GM12874 (cell line): ENCODE measurements at regions not wholly inside any gene's neighbourhood (a gene's known extent, or its start where the extent isn't known, plus 50 kb on each side); places are given as distances from the start of the nearest gene placed in this dataset.

Experiments
- TF ChIP-seq, protein P1 (sequence below): IDR thresholded peaks from 2 replicates; pipeline ENCODE4 v1.5.1; 2011; ENCODE audit warnings: low read depth, mild to moderate bottlenecking, control low read depth, low read length, moderate library complexity; ENCODE audit not compliant: insufficient read depth

DNA sequence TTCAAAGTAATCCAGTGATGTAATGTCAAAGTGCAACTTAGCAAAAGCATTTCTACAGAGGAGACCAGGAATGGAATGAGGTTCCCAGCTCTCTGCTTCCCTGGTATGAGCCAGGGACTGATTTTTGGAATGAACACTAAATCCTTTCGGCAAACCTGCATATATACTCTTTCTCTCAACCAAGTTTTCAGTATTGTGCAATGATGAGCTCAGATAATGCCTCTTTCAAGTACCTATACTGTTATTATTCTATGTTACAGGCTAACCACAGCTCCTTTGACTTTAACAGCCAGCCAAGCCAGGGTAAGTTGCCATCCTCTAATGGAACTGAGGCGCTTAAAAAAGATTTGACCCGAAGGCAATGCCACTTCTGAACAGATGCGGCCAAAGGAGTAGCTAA, 104.9 kb upstream of the FSCB start:
- TF ChIP-seq, protein P1, sequence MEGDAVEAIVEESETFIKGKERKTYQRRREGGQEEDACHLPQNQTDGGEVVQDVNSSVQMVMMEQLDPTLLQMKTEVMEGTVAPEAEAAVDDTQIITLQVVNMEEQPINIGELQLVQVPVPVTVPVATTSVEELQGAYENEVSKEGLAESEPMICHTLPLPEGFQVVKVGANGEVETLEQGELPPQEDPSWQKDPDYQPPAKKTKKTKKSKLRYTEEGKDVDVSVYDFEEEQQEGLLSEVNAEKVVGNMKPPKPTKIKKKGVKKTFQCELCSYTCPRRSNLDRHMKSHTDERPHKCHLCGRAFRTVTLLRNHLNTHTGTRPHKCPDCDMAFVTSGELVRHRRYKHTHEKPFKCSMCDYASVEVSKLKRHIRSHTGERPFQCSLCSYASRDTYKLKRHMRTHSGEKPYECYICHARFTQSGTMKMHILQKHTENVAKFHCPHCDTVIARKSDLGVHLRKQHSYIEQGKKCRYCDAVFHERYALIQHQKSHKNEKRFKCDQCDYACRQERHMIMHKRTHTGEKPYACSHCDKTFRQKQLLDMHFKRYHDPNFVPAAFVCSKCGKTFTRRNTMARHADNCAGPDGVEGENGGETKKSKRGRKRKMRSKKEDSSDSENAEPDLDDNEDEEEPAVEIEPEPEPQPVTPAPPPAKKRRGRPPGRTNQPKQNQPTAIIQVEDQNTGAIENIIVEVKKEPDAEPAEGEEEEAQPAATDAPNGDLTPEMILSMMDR = no peak

DNA sequence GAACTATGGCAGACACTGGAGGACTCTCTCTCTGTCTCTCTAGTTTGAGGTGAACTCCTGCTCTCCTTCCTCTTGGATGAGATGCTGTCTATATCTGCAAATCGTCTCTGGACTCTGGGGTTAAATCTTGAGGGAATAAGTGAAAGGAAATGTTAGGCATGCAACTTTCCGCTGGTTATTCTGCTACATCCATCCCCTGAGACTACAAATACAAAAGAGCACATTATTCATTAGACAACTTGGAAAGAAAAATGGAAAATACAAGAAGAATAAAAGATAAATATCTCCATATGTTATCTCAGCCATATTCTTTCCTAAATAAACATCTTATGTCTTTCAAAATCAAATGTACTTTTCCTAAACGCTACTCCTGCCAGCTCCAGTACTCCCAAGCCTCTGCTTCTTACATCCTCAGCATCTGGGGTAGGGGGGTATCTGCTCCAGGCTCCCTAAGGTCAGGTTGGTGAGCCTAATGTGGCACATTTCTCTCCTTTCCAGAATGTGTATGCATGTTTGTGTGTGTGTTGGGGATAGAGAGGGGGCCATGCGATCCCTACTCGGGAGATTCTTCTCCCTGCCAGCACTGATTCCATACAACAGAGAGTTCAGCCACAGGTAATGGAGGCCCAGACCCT, 102.9 kb upstream of the FSCB start:
- TF ChIP-seq, protein P1 = no peak

DNA sequence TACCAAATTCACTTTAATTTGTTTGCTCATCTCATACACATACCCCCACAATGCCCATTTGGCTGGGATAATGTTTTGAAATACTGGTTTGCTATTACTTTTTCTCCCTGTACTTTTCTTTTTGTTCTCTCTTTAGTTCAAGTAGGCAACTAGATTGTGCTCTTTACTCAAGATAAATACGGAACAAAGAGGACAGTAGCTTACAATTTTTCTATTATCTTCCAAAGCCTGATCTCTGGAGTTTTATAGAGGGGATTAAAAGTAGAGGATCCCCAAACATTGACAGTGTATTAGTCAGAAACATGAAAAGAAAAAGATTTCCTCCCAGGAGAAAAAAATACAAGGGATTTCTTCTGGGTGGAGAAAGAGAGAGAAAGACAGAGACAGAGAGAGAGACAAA, 102.1 kb upstream of the FSCB start:
- TF ChIP-seq, protein P1 = no peak

DNA sequence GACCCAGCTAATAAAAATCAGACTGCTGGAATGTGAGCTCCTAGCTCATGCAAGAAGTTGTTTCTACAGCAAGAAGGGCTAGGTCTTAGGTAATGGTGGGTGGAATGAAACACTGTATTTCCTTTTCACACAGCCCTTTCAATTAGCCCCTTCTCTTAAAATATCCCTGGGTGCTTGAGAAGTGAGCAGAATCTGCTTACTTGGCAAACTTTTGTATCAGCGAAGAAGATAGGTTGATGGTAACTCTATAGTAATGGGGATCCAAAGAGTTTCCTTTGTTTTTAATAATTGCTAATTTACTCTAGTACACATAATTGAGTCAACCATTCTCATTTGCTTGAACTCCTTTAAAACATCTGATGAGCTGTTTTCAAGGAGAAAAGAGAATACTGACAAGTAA, 100.6 kb upstream of the FSCB start:
- TF ChIP-seq, protein P1 = no peak

DNA sequence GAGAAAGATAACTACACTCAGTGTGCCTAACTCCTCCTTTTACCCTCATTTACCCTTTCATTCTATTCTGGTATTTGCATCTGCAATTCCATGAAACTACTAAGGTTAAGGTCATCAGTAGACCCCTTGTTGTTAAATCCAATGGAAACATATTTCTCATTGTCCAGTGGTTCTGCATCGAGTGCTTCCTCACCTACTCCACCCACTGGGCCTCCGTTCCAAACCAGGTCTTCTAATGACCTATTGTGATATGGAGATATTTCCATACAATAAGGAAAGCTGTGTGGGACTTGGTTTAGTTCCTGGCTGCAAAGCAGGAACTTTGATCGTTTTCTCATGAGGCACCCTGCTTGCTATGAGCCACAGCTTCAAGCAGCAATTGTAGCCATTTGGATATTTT, 99.5 kb upstream of the FSCB start:
- TF ChIP-seq, protein P1 = no peak

DNA sequence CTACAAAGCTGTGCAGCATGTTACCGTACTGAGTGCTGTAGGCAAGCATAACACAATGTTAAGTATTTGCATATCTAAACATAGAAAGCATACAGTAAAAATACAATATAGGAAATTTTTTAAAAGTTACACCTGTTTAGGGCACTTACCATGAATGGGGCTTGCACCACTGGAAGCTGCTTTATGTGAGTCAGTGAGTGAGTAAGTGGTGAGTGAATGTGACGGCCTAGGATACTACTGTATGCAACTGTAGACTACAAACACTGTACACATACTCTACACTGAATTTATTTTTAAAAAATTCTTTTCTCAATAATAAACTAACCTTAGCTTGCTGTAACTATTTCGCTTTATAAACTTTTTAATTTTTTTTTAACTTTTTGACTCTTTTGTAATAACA, 82.1 kb upstream of the FSCB start:
- TF ChIP-seq, protein P1 = no peak

DNA sequence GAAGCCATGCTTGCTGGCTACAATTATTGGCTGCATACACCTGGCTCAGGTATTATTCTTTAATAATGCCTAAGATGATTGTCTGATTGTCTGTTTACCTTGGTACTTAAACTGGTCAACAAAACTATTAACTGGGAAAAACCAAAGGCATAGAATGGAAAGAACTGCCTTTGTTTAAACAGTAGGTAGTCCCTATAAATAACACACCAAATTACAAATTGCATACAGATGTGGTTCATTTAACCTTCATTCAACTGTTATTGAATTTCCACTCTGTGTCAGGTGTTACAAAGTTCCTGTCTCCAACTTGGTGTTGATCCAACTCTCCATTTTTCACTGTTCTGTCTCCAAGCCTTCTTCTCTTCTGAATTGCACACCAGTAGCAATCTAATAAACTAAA, 79.8 kb upstream of the FSCB start:
- TF ChIP-seq, protein P1 = no peak

DNA sequence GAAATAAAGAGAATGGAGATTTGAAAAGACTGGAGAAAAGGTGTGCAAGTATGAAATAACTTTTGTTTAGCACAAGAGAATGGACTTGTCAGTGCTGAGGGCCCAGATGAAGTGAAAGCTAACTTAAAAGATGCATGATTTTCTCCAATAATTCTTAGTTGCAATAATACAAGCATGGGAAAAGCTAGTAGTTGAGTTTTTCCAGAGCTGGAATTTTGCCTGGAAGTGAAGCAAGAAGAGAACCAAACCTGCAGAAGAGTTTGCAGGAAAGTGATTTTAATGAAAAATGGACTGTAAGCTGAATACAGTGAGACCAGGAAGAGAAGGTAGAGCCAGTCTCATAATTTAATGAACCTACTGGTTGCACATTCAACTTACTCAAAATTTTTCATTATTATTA, 69.3 kb upstream of the FSCB start:
- TF ChIP-seq, protein P1 = no peak
